ENCODE measurements at regions not wholly inside any gene's neighbourhood (a gene's known extent, or its start where the extent isn't known, plus 50 kb on each side); places are given as distances from the start of the nearest gene placed in this dataset.

DNA sequence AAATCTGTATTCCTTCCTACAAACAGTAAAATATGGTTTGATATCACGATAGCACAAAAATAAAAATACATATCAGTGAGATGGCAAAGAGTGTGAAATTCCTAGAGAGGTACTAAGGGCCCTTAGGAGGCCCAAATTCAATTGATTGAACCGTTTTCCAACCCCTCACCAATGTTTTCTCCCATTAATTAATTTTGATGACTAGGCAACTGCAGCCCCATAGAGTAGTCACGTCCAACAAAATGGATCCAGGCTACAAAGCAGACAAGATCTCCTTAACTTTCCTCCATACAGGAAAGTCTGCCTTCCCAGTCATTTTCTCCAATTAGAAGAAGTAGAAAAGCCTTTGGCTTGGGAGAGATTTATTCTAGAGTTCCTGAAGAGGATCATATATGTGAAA is 193.9 kb downstream of the PLOD2 start:
- no peaks in the 10 kb centered on the region for H3K4me1 Mint-ChIP-seq
- ATAC-seq, result no peak
- no peaks in the 10 kb centered on the region for H3K36me3 Mint-ChIP-seq
- H3K27ac Mint-ChIP-seq, result no peak overlapping the region
- H3K9me3 Mint-ChIP-seq, result no peaks in the 10 kb centered on the region
- no peaks in the 10 kb centered on the region for H3K27me3 Mint-ChIP-seq
- H3K4me3 Mint-ChIP-seq, result no peak overlapping the region

DNA sequence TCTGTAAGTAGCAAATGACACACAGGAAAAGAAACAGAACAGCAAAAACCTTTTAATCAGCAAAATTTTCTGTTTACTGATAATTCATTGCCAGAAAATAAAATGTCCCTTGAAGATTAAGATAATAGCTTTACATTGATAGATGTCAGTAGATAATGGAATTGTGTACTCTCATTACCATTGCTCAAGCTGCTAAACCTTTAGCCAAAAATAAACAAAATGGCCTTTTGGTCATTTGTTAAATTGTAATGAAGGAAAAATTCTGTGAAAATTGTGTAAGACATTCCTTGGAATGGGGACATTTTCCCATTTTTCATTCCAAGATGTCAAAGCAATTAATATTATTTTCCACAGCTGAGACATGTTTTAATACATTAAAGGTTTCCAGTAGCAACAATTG is 189.8 kb downstream of the PLOD2 start:
- H3K9me3 Mint-ChIP-seq, result no peaks in the 10 kb centered on the region
- no peak overlapping the region for H3K4me3 Mint-ChIP-seq
- no peaks in the 10 kb centered on the region for H3K27me3 Mint-ChIP-seq
- no peak for ATAC-seq
- no peak overlapping the region for H3K27ac Mint-ChIP-seq
- no peaks in the 10 kb centered on the region for H3K36me3 Mint-ChIP-seq
- no peaks in the 10 kb centered on the region for H3K4me1 Mint-ChIP-seq

DNA sequence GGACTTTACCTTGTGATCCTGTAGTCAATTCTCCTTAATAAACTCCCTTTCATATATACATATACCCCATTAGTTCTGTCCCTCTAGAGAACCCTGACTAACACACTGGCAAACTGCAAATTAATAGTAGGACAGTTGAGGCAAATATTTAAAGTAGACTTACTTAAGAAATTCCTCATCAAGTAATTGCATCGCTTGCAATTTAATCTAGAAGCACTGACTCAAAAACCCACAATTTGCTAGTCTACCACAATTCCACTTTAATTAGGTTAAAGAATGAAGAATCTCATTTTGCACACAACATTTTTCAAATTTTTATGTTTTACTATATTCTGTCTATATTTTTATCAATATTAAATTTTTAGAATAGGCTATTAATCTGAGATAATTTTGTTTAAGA is 188.1 kb downstream of the PLOD2 start:
- peaks cover 4% of the 10 kb centered on the region for H3K9me3 Mint-ChIP-seq
- no peak for ATAC-seq
- no peak overlapping the region for H3K27ac Mint-ChIP-seq
- H3K4me3 Mint-ChIP-seq, result no peak overlapping the region
- H3K27me3 Mint-ChIP-seq, result no peaks in the 10 kb centered on the region
- H3K36me3 Mint-ChIP-seq, result no peaks in the 10 kb centered on the region
- no peaks in the 10 kb centered on the region for H3K4me1 Mint-ChIP-seq

DNA sequence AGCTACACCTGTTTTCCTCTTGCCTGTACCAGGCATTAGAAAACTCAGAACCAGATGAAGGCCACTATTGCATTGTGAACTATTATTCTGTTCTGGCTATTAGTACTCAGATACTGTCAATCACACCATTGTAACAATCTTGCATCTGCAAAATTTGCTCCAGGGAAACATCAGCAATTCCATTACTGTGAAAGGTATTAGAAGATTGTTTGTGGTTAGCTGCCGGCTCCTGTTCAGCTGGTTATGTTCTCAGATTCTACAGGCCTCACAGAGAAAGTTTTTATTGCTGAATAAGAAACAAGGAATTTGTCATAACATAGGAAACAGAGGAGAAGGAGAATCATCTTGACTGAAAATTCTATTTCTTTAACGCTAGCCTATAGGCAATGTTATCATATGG is 179.9 kb downstream of the PLOD2 start:
- Mint-ChIP-seq H3K9me3 (peaks cover 14% of the 10 kb centered on the region), H3K27ac (no peak overlapping the region)
- ATAC-seq, result no peak

DNA sequence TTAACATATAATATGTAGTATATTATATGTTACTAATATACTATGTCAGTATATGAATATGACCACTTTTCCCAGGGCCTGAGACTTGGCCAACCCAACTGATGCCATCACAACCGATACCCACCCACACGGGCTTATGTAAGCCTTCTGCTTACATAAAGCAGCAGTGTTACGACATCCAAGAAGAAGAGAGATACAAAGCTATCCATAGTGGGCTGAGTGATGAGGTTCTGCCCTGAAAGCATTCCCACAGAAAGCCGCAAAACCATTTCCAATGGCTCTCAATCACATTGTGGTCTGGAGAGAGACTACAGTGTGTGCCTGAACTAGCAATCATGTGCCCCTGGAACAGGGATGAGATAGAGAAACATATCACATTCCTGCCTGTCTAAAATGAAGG is 177.9 kb downstream of the PLOD2 start:
- Mint-ChIP-seq H3K4me3 (no peak overlapping the region), H3K36me3 (no peaks in the 10 kb centered on the region), H3K27me3 (no peaks in the 10 kb centered on the region), H3K4me1 (no peaks in the 10 kb centered on the region), H3K27ac (no peak overlapping the region), H3K9me3 (peaks cover 9% of the 10 kb centered on the region)
- no peak for ATAC-seq

More for the DNA sequence above, 179.9 kb downstream of the PLOD2 start:
- Mint-ChIP-seq H3K4me1 (no peaks in the 10 kb centered on the region), H3K4me3 (no peak overlapping the region), H3K36me3 (no peaks in the 10 kb centered on the region), H3K27me3 (no peaks in the 10 kb centered on the region)

Data from stimulated activated memory B cell treated with anti-CD40 and anti-IgM and Interleukin-4, amounts not matched to agents 10 μg/mL and 1 μg/mL and 100 μg/mL, for 72 hours (primary cell).